SJSA1 (cell line): ENCODE measurements at regions not wholly inside any gene's neighbourhood (a gene's known extent, or its start where the extent isn't known, plus 50 kb on each side); places are given as distances from the start of the nearest gene placed in this dataset.
"Not testable (repeated sequence)": the region's sequence is repeated elsewhere in the genome, so short reads cannot be mapped to it uniquely, and the experiment has no call there.

Experiments used
- DNase-seq, 2 experiments: peaks; one replicate each; pipeline ENCODE4 v3.0.0-alpha.2; 2015 to 2020; ENCODE audit warnings: low spot score in 2 of 2, low read depth in 1 of 2
- H3K27ac ChIP-seq: fragments of 250-450 bp; sonication (Bioruptor Pico); 2 replicates; pipeline ENCODE4 v1.5.1; 2020; ENCODE audit warnings: mild to moderate bottlenecking, moderate library complexity
- H3K27me3 ChIP-seq: fragments of 250-450 bp; sonication (Bioruptor Pico); replicated peaks from 2 replicates; pipeline ENCODE4 v1.5.1; 2020; ENCODE audit warnings: mild to moderate bottlenecking, moderate library complexity
- H3K36me3 ChIP-seq: fragments of 250-450 bp; sonication (Bioruptor Pico); 2 replicates; pipeline ENCODE4 v1.5.1; 2020; ENCODE audit warnings: mild to moderate bottlenecking
- H3K4me1 ChIP-seq: fragments of 250-450 bp; sonication (Bioruptor Pico); replicated peaks from 2 replicates; pipeline ENCODE4 v1.6.1; 2021; ENCODE audit warnings: mild to moderate bottlenecking
- H3K4me3 ChIP-seq: fragments of 250-450 bp; sonication (Bioruptor Pico); 2 replicates; pipeline ENCODE4 v1.5.1; 2020; ENCODE audit warnings: mild to moderate bottlenecking
- H3K9me3 ChIP-seq: fragments of 250-450 bp; sonication (Bioruptor Pico); replicated peaks from 2 replicates; pipeline ENCODE4 v1.5.1; 2020; ENCODE audit warnings: mild to moderate bottlenecking

DNA sequence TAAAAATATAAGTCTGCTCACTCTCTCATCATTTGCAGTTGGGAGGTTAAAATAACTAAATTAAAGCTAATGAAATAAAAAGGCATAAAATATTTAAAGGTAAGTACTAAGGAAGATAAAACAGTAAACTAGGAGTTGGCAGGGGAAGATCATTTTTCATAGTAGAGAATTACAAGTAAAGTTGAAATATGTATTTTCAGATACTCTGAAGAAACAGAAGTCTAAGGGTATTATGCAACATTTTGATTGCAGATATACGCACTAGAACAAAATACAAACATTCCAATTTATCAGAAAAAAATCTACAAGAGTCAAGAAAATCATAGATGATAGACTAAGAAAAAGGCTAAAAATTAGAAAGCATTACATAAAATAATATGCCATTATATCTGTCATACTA, 167.6 kb upstream of the CTAGE1 start:
- Histone ChIP-seq H3K4me1 (no peaks in the 10 kb centered on the region), H3K36me3 (no peaks in the 10 kb centered on the region), H3K27ac (no peak overlapping the region), H3K4me3 (no peak overlapping the region), H3K9me3 (no peaks in the 10 kb centered on the region), H3K27me3 (peaks cover 3% of the 10 kb centered on the region; the same call in 1 of the 2 replicates)
- DNase-seq: no peak

DNA sequence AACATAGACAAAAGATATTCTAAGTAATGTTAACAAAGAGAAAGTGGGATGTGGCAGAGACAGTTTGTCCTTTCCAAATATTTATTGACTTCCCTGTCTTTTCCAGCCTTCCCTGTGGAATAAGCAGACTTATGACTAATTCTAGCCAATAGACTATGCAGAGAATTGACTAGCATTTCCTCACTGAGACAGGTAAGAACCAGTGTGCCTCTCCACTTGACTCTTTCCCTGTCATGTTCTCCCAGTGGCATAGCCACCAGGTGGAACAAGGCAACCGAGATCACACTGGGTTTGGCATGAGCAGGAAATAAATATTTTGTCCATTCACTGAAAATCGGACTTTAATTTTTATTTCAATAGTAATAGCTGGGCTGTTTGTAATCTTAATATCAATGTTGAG, 168.1 kb upstream of the CTAGE1 start:
- Histone ChIP-seq H3K9me3 (no peaks in the 10 kb centered on the region), H3K36me3 (no peaks in the 10 kb centered on the region), H3K27me3 (peaks cover 3% of the 10 kb centered on the region; the same call in 1 of the 2 replicates), H3K27ac (no peak overlapping the region), H3K4me3 (no peak overlapping the region), H3K4me1 (no peaks in the 10 kb centered on the region)
- DNase-seq: no peak

DNA sequence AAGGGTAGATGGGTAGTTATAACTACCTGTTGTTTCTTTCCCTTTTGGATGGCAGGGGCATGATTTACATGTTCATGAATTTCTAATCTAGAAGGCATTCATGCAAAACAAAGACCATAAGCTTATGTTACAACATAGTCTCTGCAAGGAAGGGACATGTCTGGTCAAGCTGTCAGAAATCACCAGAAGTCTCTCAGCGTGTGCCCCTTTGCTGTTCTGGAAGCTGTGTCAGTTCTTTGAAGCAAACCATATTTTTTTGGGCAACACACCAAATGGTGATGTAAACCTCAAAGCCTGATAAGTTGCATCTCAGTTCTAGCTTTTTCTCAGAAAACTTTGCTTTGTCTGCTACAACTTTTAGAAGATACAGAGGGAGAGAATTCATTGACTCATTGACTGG, 173.5 kb upstream of the CTAGE1 start:
- no peaks in the 10 kb centered on the region for H3K9me3 ChIP-seq
- H3K36me3 ChIP-seq: no peaks in the 10 kb centered on the region
- H3K27ac ChIP-seq: no peak overlapping the region
- no peak for DNase-seq
- no peak overlapping the region for H3K4me3 ChIP-seq
- H3K27me3 ChIP-seq: peaks cover 3% of the 10 kb centered on the region; the same call in 1 of the 2 replicates
- H3K4me1 ChIP-seq: no peaks in the 10 kb centered on the region

GRCh38 chr18:22594155-22594690, 176.5 kb upstream of the CTAGE1 start:
- Histone ChIP-seq H3K4me1 (no peaks in the 10 kb centered on the region), H3K9me3 (no peaks in the 10 kb centered on the region), H3K27ac (no peak overlapping the region), H3K4me3 (no peak overlapping the region), H3K27me3 (no peaks in the 10 kb centered on the region; the same call in 1 of the 2 replicates), H3K36me3 (no peaks in the 10 kb centered on the region)
- DNase-seq: no peak

- no peak for DNase-seq
- H3K36me3 ChIP-seq: no peaks in the 10 kb centered on the region
- no peaks in the 10 kb centered on the region; the same call in 1 of the 2 replicates for H3K27me3 ChIP-seq
- no peak overlapping the region for H3K4me3 ChIP-seq
- no peaks in the 10 kb centered on the region for H3K9me3 ChIP-seq
- peaks cover 3% of the 10 kb centered on the region; the same call in 1 of the 2 replicates for H3K4me1 ChIP-seq
- no peak overlapping the region for H3K27ac ChIP-seq
Measured at GRCh38 chr18:22601481-22601880, 183.8 kb upstream of the CTAGE1 start.

DNA sequence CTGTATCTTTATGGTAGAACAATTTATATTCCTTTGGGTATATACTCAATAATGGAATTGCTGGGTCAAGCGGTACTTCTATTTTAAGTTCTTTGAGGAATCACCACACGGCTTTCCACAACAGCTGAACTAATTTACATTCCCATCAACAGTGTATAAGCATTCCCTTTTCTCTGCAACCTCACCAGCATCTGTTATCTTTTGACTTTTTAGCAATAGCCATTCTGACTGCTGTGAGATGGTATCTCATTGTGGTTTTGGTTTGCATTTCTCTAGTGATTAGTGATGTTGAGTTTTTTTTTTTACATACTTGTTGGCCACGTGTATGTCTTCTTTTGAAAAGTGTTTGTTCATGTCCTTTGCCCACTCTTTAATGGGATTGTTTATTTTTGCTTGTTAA, 184.7 kb upstream of the CTAGE1 start:
- H3K27me3 ChIP-seq, DNase-seq, H3K36me3 ChIP-seq, H3K4me3 ChIP-seq, H3K4me1 ChIP-seq, H3K9me3 ChIP-seq, H3K27ac ChIP-seq: not testable (repeated sequence)

DNA sequence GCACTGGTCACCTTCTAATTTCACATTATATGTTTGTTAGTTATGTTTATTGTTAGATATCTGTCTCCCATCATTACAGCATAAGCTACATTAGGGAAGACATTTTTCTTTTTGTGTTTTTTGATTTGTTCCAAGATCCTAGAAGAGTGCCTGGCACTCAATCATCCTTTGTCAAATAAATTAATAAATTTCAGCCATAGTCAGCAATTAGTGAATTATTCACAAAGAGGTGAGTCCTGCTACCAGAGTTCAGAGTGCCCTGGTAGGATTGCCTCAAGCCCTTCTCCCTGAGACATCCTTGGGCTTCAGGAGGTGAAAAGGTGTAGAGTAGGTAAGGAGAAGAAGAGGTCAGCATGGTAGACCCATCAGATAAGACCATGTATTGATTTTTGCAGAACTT, 186.2 kb upstream of the CTAGE1 start:
- Histone ChIP-seq H3K9me3 (no peaks in the 10 kb centered on the region), H3K27ac (no peak overlapping the region), H3K27me3 (no peaks in the 10 kb centered on the region)

DNA sequence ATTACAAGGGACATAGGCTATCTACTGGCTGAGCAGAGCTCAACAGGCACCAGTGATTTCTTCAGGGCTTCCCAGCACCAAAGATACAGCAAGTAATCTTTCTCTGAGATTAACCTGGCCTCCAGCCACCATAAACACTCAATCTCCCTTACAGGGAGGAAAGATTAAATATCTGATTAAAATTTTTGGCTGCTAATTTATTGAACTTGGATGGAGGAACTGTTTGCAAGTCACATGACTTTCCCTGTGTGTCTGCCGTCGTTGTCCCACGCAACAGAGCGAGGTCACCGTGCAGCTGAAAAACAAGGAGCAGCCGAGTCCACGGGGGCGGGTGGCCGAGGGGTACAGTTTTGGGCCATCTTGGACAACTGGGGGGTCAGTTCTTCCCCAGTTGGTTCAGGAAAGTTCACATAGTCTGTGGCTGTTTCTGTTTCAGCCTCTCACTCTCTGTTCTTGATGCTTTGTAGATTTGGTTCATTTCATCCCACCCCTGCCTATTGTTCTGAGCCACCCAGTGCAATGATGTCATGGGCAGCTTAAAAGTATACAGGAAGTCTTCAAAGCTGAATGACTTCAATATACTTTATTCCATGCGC, 186.8 kb upstream of the CTAGE1 start:
- Histone ChIP-seq H3K36me3 (no peaks in the 10 kb centered on the region), H3K27ac (no peak overlapping the region), H3K4me3 (no peak overlapping the region), H3K9me3 (no peaks in the 10 kb centered on the region), H3K27me3 (no peaks in the 10 kb centered on the region), H3K4me1 (peaks cover 3% of the 10 kb centered on the region; the same call in 1 of the 2 replicates)
- DNase-seq: no peak

More for the DNA sequence above, 186.2 kb upstream of the CTAGE1 start:
- Histone ChIP-seq H3K4me3 (no peak overlapping the region), H3K36me3 (no peaks in the 10 kb centered on the region), H3K4me1 (peaks cover 3% of the 10 kb centered on the region; the same call in 1 of the 2 replicates)
- no peak for DNase-seq

GRCh38 chr18:22604986-22605421, 187.3 kb upstream of the CTAGE1 start:
- Histone ChIP-seq H3K27me3 (no peaks in the 10 kb centered on the region), H3K4me3 (no peak overlapping the region), H3K9me3 (no peaks in the 10 kb centered on the region), H3K4me1 (peaks cover 3% of the 10 kb centered on the region; the same call in 1 of the 2 replicates), H3K27ac (no peak overlapping the region), H3K36me3 (no peaks in the 10 kb centered on the region)
- no peak for DNase-seq

- H3K4me3 ChIP-seq: no peak overlapping the region
- DNase-seq: no peak
- peaks cover 1% of the 10 kb centered on the region; the same call in 1 of the 2 replicates for H3K27me3 ChIP-seq
- H3K4me1 ChIP-seq: peaks cover 3% of the 10 kb centered on the region; the same call in 1 of the 2 replicates
- no peak overlapping the region for H3K27ac ChIP-seq
- H3K9me3 ChIP-seq: no peaks in the 10 kb centered on the region
- no peaks in the 10 kb centered on the region for H3K36me3 ChIP-seq
Measured at GRCh38 chr18:22605736-22606135, 188.0 kb upstream of the CTAGE1 start.

GRCh38 chr18:22606563-22607283, 189.0 kb upstream of the CTAGE1 start:
- no peak for DNase-seq
- Histone ChIP-seq H3K4me3 (no peak overlapping the region), H3K9me3 (no peaks in the 10 kb centered on the region), H3K36me3 (no peaks in the 10 kb centered on the region), H3K27ac (no peak overlapping the region), H3K4me1 (peaks cover 3% of the 10 kb centered on the region; the same call in 1 of the 2 replicates), H3K27me3 (peaks cover 4% of the 10 kb centered on the region; the same call in 1 of the 2 replicates)

DNA sequence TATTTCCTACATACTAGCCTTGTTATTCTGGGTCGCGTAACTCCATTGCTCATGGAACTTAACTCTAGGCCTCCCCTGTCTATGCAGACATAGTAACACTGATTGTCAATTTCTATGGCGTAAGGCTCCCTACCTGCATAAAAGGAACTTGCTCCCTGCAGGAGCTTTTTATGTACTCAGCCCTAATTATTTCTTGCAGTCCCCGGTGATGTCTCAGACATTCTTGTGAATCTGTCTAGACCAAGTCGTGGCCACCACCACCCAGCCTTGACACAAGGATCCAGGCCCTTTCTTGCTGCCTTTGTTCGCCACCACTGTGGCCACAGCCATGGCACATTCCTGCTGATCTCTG, 189.5 kb upstream of the CTAGE1 start:
- no peaks in the 10 kb centered on the region for H3K9me3 ChIP-seq
- no peak for DNase-seq
- H3K4me1 ChIP-seq: peaks cover 3% of the 10 kb centered on the region; the same call in 1 of the 2 replicates
- H3K27ac ChIP-seq: no peak overlapping the region
- H3K36me3 ChIP-seq: no peaks in the 10 kb centered on the region
- H3K4me3 ChIP-seq: no peak overlapping the region
- peaks cover 4% of the 10 kb centered on the region; the same call in 1 of the 2 replicates for H3K27me3 ChIP-seq

DNA sequence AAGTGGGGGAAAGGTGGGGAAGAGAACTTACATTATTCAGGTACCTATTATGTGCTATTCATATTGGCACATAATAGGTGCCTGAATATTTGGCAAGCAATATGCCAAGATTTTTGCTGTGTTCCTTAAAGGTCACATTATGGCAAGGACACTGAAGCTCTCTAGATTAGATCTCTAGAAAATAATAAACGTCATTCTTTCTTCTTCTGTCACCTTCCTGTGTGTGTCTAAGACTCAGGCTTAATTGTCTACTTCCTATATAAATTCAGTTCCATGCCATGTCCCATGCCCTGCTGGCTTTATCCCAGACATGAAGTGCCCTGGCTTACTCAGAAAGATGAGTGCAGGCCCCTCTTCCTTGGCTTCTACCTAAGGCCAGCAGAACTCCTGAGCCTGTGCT, 191.1 kb upstream of the CTAGE1 start:
- no peak overlapping the region for H3K4me3 ChIP-seq
- H3K4me1 ChIP-seq: peaks cover 3% of the 10 kb centered on the region; the same call in 1 of the 2 replicates
- H3K27me3 ChIP-seq: peaks cover 7% of the 10 kb centered on the region; the same call in 1 of the 2 replicates
- DNase-seq: no peak
- H3K9me3 ChIP-seq: no peaks in the 10 kb centered on the region
- H3K27ac ChIP-seq: no peak overlapping the region
- no peaks in the 10 kb centered on the region for H3K36me3 ChIP-seq

- no peaks in the 10 kb centered on the region for H3K9me3 ChIP-seq
- H3K4me3 ChIP-seq: no peak overlapping the region
- H3K4me1 ChIP-seq: peaks cover 1% of the 10 kb centered on the region; the same call in 1 of the 2 replicates
- no peaks in the 10 kb centered on the region for H3K36me3 ChIP-seq
- no peak overlapping the region for H3K27ac ChIP-seq
- DNase-seq: peak in 1 of 2 experiments; percentile 11
- peaks cover 7% of the 10 kb centered on the region; the same call in 1 of the 2 replicates for H3K27me3 ChIP-seq
Measured at GRCh38 chr18:22609642-22610041, 191.9 kb upstream of the CTAGE1 start.
